GM10266 (cell line): ENCODE measurements at regions not wholly inside any gene's neighbourhood (a gene's known extent, or its start where the extent isn't known, plus 50 kb on each side); places are given as distances from the start of the nearest gene placed in this dataset.

Source experiments
- DNase-seq: peaks from one replicate; pipeline ENCODE4 v3.0.0; 2012; ENCODE audit errors: extremely low spot score
- TF ChIP-seq, protein P1 (sequence below): IDR thresholded peaks from 2 replicates; pipeline ENCODE4 v1.5.1; 2012; ENCODE audit warnings: mild to moderate bottlenecking, low read depth; ENCODE audit not compliant: control insufficient read depth, insufficient read depth; ENCODE audit errors: missing control alignments

GRCh38 chr11:80861193-80861592, 1420.4 kb upstream of the TENM4 start:
- TF ChIP-seq, protein P1, sequence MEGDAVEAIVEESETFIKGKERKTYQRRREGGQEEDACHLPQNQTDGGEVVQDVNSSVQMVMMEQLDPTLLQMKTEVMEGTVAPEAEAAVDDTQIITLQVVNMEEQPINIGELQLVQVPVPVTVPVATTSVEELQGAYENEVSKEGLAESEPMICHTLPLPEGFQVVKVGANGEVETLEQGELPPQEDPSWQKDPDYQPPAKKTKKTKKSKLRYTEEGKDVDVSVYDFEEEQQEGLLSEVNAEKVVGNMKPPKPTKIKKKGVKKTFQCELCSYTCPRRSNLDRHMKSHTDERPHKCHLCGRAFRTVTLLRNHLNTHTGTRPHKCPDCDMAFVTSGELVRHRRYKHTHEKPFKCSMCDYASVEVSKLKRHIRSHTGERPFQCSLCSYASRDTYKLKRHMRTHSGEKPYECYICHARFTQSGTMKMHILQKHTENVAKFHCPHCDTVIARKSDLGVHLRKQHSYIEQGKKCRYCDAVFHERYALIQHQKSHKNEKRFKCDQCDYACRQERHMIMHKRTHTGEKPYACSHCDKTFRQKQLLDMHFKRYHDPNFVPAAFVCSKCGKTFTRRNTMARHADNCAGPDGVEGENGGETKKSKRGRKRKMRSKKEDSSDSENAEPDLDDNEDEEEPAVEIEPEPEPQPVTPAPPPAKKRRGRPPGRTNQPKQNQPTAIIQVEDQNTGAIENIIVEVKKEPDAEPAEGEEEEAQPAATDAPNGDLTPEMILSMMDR, result no peak
- no peak for DNase-seq

DNA sequence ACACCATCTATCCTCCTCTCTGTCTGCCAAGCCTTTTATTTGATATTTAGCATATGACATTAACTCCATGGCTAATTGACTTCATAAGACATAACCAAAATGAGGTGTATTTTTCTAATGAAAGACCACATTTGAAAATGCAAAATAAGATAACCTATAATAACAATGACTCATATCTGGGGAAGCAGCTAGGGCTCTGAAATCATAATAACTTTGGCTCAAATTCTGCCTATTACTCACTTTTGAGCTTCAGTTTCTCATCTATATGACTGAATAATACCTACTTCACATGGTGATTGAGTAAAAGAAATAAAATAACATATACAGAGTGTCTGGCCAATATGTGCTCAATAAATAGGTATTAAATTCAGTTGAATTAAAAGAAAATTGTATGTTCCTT, 1419.8 kb upstream of the TENM4 start:
- TF ChIP-seq, protein P1, result no peak
- DNase-seq, result no peak

GRCh38 chr11:80856066-80856465, 1415.2 kb upstream of the TENM4 start:
- no peak for DNase-seq
- TF ChIP-seq, protein P1, result no peak

DNA sequence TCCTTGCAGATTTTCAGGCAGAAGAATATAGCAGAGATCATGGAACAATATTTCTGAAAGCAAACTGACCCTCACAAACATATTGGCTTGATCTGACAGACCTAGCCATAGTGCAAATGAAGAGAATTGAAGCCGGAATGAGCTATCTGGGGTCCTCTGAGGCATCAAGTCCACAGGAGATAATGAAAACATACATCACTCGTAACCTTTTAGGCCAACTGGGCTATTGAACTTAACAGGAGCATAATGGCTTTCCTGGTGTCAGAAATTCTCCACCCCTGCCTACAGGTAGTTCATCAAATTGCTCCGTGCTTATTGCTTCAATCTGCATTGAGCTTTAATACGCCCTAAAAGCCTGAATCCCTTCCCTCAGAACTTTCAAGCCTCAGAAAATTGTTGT, 1414.6 kb upstream of the TENM4 start:
- DNase-seq, result no peak
- TF ChIP-seq, protein P1, result no peak

DNA sequence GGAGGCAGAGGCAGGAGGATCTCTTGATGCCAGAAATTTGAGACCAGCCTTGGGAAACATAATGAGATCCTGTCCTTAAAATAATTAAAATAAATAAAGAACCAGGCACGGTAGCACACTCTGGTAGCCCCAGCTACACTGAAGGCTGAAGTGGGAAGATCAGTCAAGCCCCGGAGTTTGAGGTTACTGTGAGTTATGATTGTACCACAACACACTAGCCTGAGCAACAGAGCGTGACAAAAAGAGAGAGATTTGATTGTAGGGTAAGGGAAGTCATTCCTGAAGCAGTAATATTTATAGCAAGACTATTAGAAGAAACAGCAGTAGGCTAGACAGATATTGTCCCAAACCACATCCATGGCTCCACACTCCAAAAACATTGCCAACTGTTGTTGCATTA, 1408.4 kb upstream of the TENM4 start:
- no peak for DNase-seq
- TF ChIP-seq, protein P1, result no peak

- TF ChIP-seq, protein P1, result no peak
- DNase-seq, result peak; percentile 19
These were observed 1406.1 kb upstream of the TENM4 start for GRCh38 chr11:80846979-80847378.

DNA sequence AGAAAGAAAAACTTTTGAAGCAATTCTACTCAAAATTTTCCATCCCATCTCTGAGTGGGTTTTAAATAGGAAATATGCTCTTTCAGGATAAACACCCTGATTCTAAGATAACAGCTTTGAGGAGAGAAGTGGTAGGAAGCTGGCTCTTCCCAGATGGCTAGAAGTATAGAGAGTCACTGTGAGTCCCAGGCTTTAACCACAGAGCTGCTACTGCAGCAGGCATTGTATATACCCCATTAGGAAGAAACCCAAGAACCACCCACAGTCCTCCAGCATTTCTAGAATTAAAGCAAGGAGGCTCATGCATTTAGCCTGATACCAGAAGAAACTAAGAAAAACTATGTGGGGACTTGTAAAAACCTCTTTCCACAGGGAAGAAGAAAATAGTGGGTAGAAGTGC, 1405.6 kb upstream of the TENM4 start:
- DNase-seq, result no peak
- TF ChIP-seq, protein P1, result no peak
